HG02840 (cell line): ENCODE measurements at regions not wholly inside any gene's neighbourhood (a gene's known extent, or its start where the extent isn't known, plus 50 kb on each side); places are given as distances from the start of the nearest gene placed in this dataset.

Source experiments
- ATAC-seq: cut with Tn5 transposase; IDR thresholded peaks from one replicate; pipeline ENCODE4 v1.9.1; 2021; ENCODE audit warnings: mild to moderate bottlenecking, moderate library complexity, moderate number of reproducible peaks; ENCODE audit not compliant: unreplicated experiment, low FRiP score

- no peak for ATAC-seq
These were observed 361.0 kb upstream of the PMFBP1 start for GRCh38 chr16:72532906-72533410.

- ATAC-seq, result no peak
These were observed 358.5 kb upstream of the PMFBP1 start for GRCh38 chr16:72530434-72530833.

GRCh38 chr16:72523087-72523486, 351.1 kb upstream of the PMFBP1 start:
- ATAC-seq, result no peak

GRCh38 chr16:72517154-72517553, 345.2 kb upstream of the PMFBP1 start:
- ATAC-seq, result no peak

- no peak for ATAC-seq
These were observed 339.2 kb upstream of the PMFBP1 start for GRCh38 chr16:72511171-72511570.

DNA sequence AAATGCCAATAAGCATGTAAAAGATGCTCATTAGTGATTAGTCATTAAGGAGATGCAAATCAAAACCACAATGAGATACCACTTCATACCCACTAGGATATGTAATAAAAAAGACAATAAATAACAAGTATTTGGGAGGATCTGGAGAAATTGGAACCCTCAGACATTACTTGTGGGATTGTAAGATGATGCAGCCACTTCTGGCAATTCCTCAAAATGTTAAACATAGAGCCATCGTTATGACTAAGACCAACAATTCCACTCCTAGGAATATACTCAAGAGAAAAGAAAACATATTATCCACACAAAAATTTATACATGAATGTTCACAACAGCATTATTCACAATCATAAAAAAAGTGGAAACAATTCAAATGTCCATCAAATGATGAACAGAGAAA, 336.2 kb upstream of the PMFBP1 start:
- no peak for ATAC-seq

GRCh38 chr16:72502594-72503005, 330.6 kb upstream of the PMFBP1 start:
- no peak for ATAC-seq

- no peak for ATAC-seq
These were observed 330.0 kb upstream of the PMFBP1 start for GRCh38 chr16:72501739-72502593.

GRCh38 chr16:72500545-72500944, 328.6 kb upstream of the PMFBP1 start:
- no peak for ATAC-seq

GRCh38 chr16:72493716-72494415, 321.9 kb upstream of the PMFBP1 start:
- ATAC-seq, result no peak

DNA sequence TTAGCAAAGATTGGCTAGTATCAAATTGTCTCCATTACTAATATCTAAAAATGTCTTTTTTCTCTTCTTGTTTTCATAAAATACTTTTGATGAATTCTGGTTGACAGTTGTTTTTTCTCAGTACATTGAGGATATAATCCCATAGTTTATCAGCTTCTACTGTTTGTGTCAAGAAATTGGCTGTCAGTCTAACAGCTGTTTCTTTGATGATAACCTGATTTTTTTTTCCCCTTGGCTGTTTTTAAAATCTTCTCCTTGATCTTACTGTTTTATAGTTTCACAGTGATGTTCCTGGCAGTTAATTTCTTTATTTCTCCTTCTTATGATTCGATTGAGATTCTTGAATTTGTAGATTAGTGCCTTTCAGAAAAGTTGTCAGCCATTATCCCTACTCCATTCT, 315.3 kb upstream of the PMFBP1 start:
- no peak for ATAC-seq

DNA sequence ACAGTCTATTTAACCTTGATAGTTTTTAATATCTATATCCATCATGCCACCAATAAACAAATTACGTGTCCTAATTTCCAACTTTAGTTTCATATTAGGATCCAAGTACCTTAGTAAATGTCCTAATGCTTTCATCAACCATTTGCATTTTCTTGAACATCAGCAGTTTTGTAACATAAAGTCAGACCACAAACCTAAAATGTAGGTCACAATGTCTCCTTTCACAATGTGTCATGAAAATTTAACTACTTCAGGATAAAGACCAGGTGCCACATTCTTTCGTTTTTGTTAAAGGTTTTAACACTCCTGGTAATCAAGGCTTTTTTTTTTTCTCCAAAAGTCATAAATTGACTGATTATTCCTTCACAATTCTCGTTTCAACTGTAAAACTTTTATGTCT, 310.7 kb upstream of the PMFBP1 start:
- no peak for ATAC-seq

GRCh38 chr16:72481419-72481818, 309.5 kb upstream of the PMFBP1 start:
- no peak for ATAC-seq

DNA sequence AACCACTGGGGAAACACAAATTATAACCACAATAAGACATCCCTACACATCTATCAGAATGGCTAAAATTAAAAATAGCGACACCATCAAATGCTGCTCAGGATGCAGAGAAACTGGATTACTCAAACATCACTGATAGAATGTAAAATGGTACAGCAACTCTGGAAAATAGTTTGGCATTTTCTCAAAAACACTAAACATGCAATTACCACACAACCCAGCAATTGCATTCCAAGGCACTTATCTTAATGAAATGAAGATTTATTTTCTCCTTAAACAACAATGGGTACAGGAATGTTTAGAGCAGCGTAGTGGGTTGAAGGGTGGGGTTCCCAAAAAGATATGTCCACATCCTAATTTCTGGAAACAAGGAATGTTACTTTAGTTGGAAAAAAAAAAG, 309.0 kb upstream of the PMFBP1 start:
- no peak for ATAC-seq

DNA sequence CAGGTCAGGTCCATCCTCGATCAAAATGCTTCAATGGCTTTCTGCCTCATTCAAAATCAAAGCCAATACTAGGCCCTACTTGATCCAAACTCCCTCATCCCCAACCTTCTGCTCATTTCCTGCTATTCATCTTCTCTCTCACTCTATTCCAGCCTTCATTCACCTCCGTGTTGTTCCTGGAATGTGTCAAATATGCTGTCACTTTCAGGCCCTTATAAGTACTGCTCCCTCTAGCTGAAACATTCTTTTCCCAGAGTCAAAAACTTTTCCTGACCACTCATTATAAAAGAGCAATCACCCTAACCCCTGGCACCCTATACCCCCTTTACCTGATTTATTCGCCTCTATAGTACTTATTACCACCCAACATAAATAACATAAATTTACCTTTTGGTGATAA, 303.7 kb upstream of the PMFBP1 start:
- ATAC-seq, result no peak

DNA sequence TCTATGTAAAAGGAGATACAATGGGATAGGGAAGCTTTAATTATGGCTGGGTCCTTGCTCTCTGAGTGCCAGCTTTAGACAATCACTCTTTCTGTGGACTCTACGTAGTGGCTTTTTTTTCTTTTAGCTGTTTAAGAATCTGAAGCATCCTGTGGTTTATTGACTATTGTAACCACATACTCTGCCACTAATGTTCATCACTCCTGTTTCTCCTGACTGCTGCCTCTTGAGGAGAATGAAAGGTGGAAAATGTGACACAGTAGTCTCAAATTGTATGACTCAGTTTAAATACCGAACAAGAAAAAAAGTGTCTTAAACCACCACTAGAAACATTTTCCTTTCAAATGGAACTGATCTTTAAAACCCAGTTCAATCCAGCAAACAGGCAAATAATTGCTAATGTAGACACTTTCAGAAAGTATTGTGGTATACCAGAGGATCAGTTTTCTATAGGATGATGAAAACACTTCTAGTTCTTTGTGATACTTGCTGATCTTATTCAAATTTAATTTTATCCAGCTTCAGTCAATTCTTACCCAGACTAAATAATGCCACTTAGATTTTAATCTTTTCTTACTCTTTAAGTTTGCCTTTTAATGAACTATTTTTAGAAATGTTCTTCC, 302.7 kb upstream of the PMFBP1 start:
- no peak for ATAC-seq

- no peak for ATAC-seq
These were observed 301.7 kb upstream of the PMFBP1 start for GRCh38 chr16:72473631-72474030.

DNA sequence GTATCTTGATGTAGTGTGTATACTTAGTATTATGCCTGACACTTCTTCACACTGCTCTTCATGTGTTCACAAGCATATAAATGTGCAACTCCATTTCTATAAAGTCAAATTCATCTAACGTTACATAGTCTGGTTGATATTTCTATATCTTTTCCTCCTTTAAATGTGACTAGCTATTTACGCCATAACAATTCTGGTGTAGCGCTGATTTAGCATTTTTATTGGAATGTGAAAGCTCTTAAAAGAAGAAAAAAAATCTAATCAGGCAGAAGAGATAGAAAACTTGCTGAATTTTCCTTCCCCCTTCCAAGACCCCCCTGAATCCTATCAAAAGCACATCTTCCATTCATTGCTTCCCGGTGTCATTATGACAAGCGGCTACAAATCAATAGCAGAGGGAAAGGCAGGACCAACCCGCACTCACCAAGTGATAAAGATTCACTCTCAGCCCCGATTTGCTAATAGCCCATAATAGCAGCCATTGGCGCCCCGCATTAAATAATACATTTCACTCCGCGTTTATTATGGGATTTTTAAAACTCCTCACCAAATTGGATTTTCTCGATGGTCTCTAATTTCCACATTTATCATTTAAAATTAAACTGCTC, 299.5 kb upstream of the PMFBP1 start:
- ATAC-seq, result no peak

- ATAC-seq, result no peak
These were observed 298.6 kb upstream of the PMFBP1 start for GRCh38 chr16:72470541-72470940.

DNA sequence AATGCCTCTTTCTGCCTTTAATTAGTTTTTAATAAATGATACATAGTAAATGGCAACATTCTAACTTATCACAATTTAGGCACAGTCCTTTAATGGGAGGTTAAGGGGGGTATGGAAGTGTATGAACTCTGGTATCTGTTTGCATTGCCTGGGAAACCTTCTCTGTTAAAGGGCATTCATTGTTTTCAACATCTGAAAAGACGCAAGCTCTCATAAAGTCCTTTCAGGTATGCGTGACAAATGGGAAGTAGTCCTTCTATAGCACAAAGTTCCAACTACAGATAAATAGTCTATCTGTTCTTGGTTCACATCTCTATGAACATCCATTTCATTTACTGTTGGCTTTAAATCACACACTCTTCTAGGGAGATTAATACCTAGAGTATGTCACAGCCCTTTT, 298.0 kb upstream of the PMFBP1 start:
- ATAC-seq, result no peak

DNA sequence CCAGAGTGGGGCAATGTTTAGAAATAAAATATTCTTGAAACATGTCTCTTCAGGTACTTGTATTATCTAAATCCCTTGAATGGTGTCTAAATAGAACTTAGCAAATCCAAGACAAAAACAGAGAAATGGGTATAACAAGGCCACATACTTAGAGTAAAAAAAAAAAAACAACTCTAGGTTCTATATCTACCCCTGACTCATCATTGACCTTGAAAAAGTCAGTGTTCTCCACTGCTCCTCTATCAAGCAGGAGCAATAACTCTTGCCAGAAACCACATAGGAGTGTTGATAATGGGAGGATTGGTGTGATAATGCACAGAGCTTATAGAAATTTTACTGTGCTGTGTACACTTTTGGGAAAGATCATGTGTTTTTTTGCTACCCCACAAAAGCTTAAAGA, 296.6 kb upstream of the PMFBP1 start:
- ATAC-seq, result no peak
